GM21529 (cell line): ENCODE measurements at regions not wholly inside any gene's neighbourhood (a gene's known extent, or its start where the extent isn't known, plus 50 kb on each side); places are given as distances from the start of the nearest gene placed in this dataset.

ENCODE experiments used
- ATAC-seq: cut with Tn5 transposase; IDR thresholded peaks from one replicate; pipeline ENCODE4 v1.9.1; 2021; ENCODE audit not compliant: unreplicated experiment

DNA sequence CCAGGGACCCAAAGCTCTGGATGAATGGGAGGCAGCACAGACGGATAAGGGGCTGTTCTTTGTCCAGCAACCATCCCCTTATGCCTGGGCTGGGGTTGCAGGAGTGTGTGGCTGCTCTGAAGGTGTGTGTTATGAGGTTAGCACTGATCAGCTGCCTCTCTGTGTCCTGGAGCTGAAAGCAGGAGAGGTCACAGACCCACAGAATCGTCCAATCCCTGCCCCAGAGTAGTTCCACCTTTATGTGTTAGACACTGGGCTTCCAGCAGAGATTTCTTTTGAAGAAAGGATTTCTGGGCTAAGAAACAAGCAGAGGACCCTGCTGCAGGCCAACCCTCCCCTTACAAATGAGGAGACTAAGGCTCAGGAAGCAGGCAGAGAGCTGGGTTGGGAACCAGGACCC lies 62.4 kb downstream of the ARL6IP4 start:
- ATAC-seq, result no peak

DNA sequence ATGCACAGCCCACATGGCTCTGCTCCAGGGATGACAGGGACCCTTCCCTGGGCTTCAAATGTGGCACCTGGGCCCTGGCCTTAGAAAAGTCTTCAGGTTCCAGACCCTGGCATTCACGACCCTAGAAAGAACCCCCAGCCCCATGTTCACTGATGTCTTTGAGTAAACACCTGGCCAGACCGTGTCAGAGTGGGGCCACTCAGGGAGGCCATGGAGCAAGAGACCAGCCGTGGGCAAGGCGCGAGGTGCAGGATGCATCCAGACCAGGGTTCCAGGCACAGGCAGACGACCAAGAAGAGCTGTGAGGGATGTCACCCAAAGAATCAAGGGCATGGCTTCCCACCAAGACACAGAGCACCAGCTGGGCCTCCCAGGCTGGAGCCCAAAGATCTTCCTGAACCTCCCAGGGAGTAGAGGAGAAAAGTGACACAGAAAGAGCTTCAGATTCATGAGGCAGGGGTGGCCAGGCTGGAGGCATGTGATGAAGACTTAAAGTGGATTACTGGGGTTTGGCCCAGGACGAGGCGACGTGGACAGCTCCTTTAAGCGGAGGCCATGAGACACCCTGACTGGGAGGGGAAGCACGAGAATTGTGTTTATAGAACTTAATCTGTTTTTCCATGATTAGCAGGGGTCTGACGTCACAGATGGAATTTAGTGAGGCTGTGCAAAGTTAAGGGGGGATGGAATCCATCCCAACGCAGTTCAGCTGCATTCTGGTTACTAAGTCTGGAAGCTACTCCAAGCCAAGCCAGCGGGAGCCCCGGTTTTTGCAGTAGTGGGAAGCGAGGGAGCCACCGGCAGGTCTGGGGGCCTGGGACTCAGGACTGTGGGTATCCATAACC lies 61.6 kb downstream of the ARL6IP4 start:
- no peak for ATAC-seq

DNA sequence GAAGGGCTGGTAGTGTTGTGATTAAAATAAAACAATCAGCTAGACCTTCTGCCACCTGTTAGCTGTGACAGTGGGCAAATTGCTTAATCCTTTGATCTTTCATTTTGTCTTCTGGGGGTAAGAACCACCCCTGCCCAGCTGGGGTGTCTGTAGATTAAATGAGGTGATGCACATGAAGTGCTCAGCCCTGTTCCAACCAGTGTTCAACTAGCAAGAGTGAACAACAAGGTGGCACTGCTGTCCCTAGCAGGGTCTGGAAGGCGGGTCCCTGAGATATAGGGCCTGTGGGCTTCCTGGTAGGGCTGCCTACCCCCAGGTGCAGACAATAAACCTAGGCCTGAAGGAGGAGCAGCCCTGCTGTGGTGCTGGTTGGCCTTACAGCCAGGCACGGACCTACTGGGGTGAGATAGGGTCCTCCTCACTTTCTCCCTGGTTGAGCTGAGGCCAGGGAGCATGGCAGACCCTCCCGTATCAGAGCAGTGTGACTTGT lies 60.6 kb downstream of the ARL6IP4 start:
- no peak for ATAC-seq

DNA sequence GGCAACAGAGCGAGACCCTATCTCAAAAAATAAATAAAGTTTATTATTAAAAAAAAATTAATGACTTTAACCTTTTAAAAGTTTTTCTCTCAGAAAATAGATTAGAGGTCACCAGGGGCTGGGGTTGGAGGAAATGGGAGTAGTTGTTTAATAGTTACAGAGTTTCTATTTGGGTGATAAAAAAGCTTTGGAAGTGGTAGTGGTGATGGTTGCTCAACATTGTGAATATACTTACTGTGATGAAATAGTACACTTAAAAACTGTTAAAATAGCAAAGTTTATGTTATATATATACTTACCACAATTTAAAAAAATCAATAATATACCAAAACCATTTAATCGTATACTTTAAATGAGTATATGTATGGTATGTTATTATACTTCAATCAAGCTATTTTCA lies 59.6 kb downstream of the ARL6IP4 start:
- ATAC-seq, result no peak

DNA sequence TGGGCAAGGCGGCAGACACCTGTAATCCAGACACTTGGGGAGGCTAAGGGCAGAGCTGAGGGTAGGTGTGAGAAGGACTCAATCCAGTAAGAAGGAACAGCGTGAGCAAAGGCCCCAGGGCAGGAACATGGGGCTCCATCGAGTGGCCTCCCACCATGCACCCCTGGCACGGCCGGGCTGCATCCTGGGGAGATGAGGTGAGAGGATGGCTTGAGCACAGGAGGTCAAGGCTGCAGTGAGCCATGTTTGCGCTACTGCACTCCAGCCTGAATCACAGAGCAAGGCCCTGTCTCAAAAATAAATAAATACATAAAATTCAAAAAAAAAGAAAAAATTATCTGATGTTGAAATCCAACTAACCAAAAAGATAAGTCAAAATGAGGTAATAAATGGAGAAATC lies 58.5 kb downstream of the ARL6IP4 start:
- no peak for ATAC-seq

DNA sequence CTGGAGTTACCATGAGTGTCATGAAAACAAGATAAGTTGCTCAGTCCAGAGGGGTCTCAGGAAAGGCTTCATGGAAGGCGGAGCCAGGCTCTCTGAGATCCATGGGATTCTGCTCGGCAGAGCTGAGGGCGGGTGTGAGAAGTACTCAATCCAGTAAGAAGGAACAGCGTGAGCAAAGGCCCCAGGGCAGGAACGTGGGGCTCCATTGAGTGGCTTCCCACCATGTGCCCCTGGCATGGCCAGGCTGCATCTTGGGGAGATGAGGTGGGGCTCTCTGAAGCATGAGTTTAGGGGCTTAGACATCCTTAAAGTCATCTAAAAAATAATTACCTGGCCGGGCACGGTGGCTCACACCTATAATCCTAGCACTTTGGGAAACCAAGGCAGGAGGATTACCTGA lies 58.0 kb downstream of the ARL6IP4 start:
- ATAC-seq, result no peak

DNA sequence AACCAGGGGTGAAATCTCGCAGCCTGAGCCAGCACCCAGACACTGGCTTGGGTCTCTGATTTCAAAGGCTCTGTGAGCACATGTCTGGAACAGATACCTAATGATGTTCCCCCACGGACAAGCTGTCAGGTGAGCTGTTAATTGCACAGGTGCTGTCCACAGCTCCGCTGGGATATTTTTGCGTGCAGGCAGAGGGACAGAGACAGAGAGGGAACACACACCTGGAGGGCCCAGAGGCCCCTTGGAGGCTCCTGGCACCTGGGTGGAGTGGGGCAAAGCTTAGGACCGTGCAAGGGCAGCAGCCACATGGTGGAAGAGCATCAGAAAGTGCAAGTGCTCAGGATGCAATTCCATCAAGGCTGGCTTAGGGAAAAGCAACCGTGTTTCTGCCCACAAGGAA lies 57.3 kb downstream of the ARL6IP4 start:
- no peak for ATAC-seq

DNA sequence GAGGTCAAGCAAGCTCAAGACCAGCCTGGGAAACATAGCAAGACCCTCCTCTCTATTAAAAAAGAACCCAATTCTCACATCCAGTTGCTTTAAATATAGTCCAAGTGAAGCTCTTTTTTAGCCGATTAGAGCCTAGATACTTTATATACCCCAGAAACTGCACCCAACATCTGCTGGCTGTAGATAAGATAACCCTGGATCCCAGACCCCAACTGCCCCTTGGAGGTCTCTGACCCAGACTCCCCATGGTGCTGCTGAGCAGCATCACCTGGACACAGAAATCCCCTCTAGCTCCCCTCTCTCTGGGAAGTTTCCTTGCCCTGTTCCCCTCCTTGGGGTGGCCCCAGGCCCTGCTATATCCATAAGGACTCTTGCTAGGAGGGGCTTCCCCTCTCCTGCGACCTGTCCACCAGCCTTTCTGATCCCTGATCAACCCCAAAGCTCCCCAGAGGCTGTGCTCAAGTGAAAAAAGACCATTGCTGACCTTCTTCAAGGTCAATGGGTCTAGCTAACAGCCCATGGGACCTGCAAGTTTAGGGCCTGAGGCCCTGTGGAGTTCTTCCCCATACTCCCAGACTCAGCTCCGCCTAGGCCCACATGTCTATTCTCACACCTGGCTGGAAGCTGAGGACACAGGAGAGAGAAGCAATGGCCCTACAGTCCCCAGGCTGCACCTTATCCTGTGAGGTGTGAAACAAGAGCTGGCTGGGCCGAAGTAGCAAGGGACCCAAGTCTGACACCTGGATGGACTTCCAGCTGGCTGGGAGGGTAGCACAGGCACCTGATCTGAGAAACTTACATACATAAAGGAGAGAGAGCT lies 56.2 kb downstream of the ARL6IP4 start:
- ATAC-seq, result no peak

DNA sequence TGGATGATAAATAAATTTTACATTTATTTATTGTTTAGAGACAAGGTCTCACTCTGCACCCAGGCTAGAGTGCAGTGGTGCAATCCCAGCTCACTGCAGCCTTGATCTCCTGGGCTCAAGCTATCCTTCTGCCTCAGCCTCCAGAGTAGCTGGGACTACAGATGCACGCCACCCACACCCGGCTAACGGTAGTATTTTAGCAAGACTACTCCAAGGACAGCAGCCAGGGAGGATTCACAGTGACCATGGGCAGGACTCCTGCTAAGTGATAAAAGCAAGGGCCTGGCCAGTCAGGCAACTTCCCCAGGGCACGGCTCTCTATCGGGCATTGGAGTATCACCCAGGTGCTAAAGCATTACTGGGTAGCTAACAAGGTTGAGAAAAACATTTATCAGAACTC lies 55.4 kb downstream of the ARL6IP4 start:
- ATAC-seq, result no peak

DNA sequence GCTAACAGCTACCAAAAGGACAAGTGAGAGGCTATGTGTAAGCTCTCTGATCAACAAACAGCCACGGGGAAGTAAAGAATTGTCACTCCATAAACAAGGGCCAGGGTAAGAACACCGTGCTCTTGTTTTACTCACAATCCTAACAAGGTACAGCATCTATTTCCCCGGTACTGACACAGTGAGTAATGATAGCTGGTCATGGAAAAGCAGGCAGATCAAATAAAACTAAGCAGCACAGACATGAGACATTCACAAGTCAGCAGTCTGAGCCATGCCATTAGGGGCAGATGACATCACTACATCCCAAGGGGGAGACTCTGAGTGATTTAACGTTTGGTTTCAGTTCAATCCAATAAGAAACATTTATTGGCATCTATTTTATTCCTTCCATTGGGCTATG lies 54.4 kb downstream of the ARL6IP4 start:
- no peak for ATAC-seq

DNA sequence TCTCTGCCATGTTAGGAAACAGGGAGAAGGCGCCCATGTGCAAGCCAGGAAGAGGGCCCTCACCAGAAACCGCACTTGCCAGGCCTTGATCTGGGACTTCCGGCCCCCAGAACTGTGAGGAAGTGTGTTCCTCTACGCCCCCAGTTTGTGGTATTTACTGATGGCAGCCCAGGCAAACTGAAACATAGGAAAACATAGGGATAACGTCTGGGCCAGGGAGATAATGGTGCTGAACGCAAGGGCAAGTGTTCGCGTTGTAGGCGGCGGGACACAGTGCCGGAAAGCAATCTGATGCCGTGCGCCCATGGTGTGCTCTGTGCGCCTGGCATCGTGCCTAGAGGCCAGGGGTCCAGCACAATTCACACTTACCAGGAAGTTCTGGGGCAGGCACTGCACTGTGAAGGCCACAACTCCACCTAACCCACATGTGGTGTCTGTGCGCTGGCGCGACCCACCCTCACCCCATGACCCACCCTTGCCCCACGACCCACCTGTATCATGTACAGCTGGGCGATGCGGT lies 53.6 kb downstream of the ARL6IP4 start:
- no peak for ATAC-seq

DNA sequence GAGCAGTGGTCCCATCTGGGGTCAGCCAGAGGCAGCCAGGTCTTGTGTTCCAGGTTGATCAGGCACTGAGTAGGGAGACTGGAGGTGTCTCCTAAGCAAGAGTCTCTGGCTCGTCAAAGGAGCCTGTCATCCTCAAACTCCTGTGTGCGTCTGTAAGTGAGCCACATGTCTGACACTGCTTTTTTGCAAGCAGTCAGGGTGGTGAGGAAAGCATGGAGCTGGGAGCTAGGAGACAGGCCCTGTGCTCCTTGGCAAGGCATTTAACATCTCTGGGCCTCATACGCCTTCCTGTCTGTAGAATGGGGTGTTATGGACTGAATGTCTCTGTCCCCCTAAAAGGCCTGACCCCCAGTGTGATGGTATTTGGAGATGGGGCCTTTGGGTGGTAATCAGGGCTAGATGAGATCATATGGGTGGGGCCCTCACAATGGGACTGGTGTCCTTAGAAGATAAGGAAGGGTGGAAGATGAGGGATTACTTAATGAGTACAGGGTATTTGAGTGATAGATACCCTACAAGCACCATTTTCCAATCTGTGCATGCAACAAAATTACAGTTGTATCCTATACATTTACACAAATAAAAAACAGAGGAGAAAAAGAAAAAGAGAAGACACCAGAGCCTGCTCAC lies 53.0 kb downstream of the ARL6IP4 start:
- ATAC-seq, result no peak

DNA sequence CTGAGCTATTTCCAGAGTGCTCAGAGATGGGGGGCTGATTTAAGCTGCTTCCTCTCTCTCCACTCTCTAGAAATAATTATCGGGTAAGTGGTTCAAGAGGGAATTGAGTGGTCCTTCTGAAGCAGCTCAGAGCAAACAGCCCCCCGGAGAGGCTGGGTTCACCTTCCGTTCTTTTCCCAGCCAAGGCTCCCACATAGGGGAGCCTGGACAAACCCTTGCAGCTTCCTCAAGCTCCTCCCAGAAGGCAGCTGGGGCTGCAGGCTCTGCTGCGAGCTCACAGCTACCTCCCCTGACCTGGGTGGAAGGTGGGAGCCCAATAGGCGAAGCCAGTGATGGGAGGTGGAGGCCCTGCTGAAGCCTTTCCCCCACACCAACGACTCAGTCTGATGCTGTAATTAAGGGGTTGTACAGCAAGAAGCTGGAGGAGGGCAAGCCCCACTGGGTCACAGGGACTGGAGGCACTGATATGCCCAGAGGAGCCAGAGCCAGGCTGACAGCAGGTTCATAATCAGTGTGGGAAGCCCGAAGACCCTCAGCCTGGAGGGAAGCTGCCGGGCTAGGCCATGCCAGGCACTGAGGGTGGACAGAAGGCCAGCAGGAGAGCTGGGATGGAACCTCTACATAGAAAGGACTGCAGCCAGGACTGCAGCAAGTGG lies 52.4 kb downstream of the ARL6IP4 start:
- ATAC-seq, result no peak
